HG02759 (cell line): ENCODE measurements at regions not wholly inside any gene's neighbourhood (a gene's known extent, or its start where the extent isn't known, plus 50 kb on each side); places are given as distances from the start of the nearest gene placed in this dataset.
"Not testable (repeated sequence)": the region's sequence is repeated elsewhere in the genome, so short reads cannot be mapped to it uniquely, and the experiment has no call there.

Source experiments
- ATAC-seq: cut with Tn5 transposase; IDR thresholded peaks from one replicate; pipeline ENCODE4 v1.9.1; 2021; ENCODE audit warnings: mild to moderate bottlenecking, moderate library complexity; ENCODE audit not compliant: unreplicated experiment

- ATAC-seq: no peak
Observed at GRCh38 chr14:84410344-84410743, 1119.6 kb upstream of the FLRT2 start.

- no peak for ATAC-seq
Observed at GRCh38 chr14:84420221-84420620, 1109.7 kb upstream of the FLRT2 start.

GRCh38 chr14:84421621-84422020 is 1108.3 kb upstream of the FLRT2 start:
- no peak for ATAC-seq

- ATAC-seq: no peak
Observed at GRCh38 chr14:84425968-84426367, 1104.0 kb upstream of the FLRT2 start.

GRCh38 chr14:84432676-84433075 is 1097.3 kb upstream of the FLRT2 start:
- ATAC-seq: no peak

- ATAC-seq: no peak
Observed at GRCh38 chr14:84433961-84434360, 1096.0 kb upstream of the FLRT2 start.

GRCh38 chr14:84435820-84436324 is 1094.1 kb upstream of the FLRT2 start:
- no peak for ATAC-seq

- no peak for ATAC-seq
Observed at GRCh38 chr14:84436528-84436927, 1093.4 kb upstream of the FLRT2 start.

- no peak for ATAC-seq
Observed at GRCh38 chr14:84442521-84442920, 1087.4 kb upstream of the FLRT2 start.

- ATAC-seq: no peak
Observed at GRCh38 chr14:84445486-84445885, 1084.5 kb upstream of the FLRT2 start.

GRCh38 chr14:84446250-84446649 is 1083.7 kb upstream of the FLRT2 start:
- ATAC-seq: no peak

- no peak for ATAC-seq
Observed at GRCh38 chr14:84453307-84453950, 1076.5 kb upstream of the FLRT2 start.

- ATAC-seq: no peak
Observed at GRCh38 chr14:84454114-84454513, 1075.8 kb upstream of the FLRT2 start.

GRCh38 chr14:84456946-84457345 is 1073.0 kb upstream of the FLRT2 start:
- ATAC-seq: no peak

GRCh38 chr14:84458881-84459280 is 1071.1 kb upstream of the FLRT2 start:
- ATAC-seq: no peak

- no peak for ATAC-seq
Observed at GRCh38 chr14:84465880-84466279, 1064.1 kb upstream of the FLRT2 start.

- no peak for ATAC-seq
Observed at GRCh38 chr14:84468153-84468552, 1061.8 kb upstream of the FLRT2 start.

- no peak for ATAC-seq
Observed at GRCh38 chr14:84477996-84478395, 1051.9 kb upstream of the FLRT2 start.

GRCh38 chr14:84482256-84483071 is 1047.5 kb upstream of the FLRT2 start:
- ATAC-seq: no peak

GRCh38 chr14:84483072-84483420 is 1046.9 kb upstream of the FLRT2 start:
- no peak for ATAC-seq

GRCh38 chr14:84484243-84484642 is 1045.7 kb upstream of the FLRT2 start:
- not testable (repeated sequence) for ATAC-seq

- ATAC-seq: no peak
Observed at GRCh38 chr14:84485036-84485435, 1044.9 kb upstream of the FLRT2 start.
